ENCODE measurements at regions not wholly inside any gene's neighbourhood (a gene's known extent, or its start where the extent isn't known, plus 50 kb on each side); places are given as distances from the start of the nearest gene placed in this dataset.

DNA sequence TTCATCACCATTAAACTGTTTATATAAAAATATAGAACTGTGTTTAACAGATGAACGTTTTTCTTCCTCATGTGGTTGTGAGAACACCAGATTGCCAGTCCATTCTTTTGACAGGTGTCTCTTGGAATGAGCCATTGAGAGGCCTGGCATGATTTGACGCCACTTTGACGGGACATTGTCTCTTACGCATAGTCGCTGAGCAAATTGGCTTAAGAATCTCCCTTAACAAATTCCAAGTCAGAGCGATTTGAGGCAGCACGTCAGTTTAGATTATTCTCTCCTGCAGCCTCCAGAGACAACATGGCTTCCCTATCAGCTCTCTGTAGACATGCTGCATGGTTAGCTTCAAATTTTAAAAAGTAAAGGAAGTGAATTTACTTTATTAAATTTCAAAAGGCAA is 510.7 kb upstream of the ACO1 start:
- DNase-seq (ENCODE audit: low read depth in 1 of 2, low spot score in 2 of 2) (no peak), FAIRE-seq (no peak)
- H2AK5ac ChIP-seq (ENCODE audit: low read depth, low read length), result no peak overlapping the region
- H2AFZ ChIP-seq (ENCODE audit: low read length), result no peak overlapping the region; the same call in 1 of the 2 replicates
- no peaks in the 10 kb centered on the region for H3K9me3 ChIP-seq (ENCODE audit: insufficient read depth in 2 of 2, low read depth in 1 of 2, low read length in 1 of 2)
- H3K4ac ChIP-seq (replicated peaks; ENCODE audit: insufficient read length, low read depth, low read length), result no peak overlapping the region
- H4K8ac ChIP-seq (ENCODE audit: extremely low read depth, insufficient read depth, low read length), result no peak overlapping the region
- no peak overlapping the region for H2BK20ac ChIP-seq (ENCODE audit: low read length)
- no peak overlapping the region for H2BK12ac ChIP-seq (ENCODE audit: low read depth, low read length)
- no peak overlapping the region for H2BK15ac ChIP-seq (ENCODE audit: low read length)
- H3K27me3 ChIP-seq (replicated peaks in 1 of 4; ENCODE audit: control insufficient read depth in 3 of 4, extremely low read depth in 1 of 4, insufficient read depth in 3 of 4, low read length in 3 of 4), result no peaks in the 10 kb centered on the region
- H3K14ac ChIP-seq (ENCODE audit: insufficient read length), result no peak overlapping the region
- no peak overlapping the region for H3K4me3 ChIP-seq (ENCODE audit: extremely low read depth in 1 of 4, insufficient read depth in 2 of 4, low read depth in 3 of 4, low read length in 4 of 4)
- 86% methylated on average over 7 of the region's 7 CpGs; no CpG with 5 or more reads in 1 of the 2 experiments for WGBS, 2 experiments (ENCODE audit: extremely low coverage in 1 of 2, insufficient coverage in 1 of 2, insufficient read length in 1 of 2, insufficient replicate concordance in 2 of 2, low coverage in 1 of 2, low lambda C conversion rate in 2 of 2, missing lambda C conversion rate in 1 of 2)
- H3K56ac ChIP-seq (replicated peaks; ENCODE audit: insufficient read length, low read depth, low read length), result no peak overlapping the region
- H4K5ac ChIP-seq (ENCODE audit: insufficient read length, low read depth, low read length), result no peak overlapping the region
- H3K18ac ChIP-seq (ENCODE audit: extremely low read depth, low read length), result no peak overlapping the region
- no peaks in the 10 kb centered on the region for H3K4me1 ChIP-seq (replicated peaks in 1 of 4; ENCODE audit: control insufficient read depth in 3 of 4, insufficient read depth in 4 of 4, low read length in 3 of 4)
- CTCF ChIA-PET (ENCODE audit: partially characterized antibody), result no interaction called here
- no peak overlapping the region for H3K23ac ChIP-seq (ENCODE audit: insufficient read length)
- H2BK120ac ChIP-seq (replicated peaks; ENCODE audit: low read depth, low read length), result no peak overlapping the region
- H3K27ac ChIP-seq (ENCODE audit: low read depth, low read length), result no peak overlapping the region
- POLR2A ChIA-PET (ENCODE audit: partially characterized antibody), result no interaction called here
- H2BK5ac ChIP-seq (ENCODE audit: low read depth, low read length), result no peak overlapping the region
- no peaks in the 10 kb centered on the region for H3K79me2 ChIP-seq (ENCODE audit: control insufficient read depth in 1 of 2, insufficient read depth in 2 of 2, low read length in 2 of 2)
- H3K23me2 ChIP-seq (ENCODE audit: low read depth, low read length), result no peaks in the 10 kb centered on the region
- no peaks in the 10 kb centered on the region for H3K79me1 ChIP-seq (ENCODE audit: low read depth, low read length)
- no peak overlapping the region for H3K4me2 ChIP-seq (ENCODE audit: insufficient read depth in 1 of 2, low read depth in 2 of 2, low read length in 2 of 2)
- H3K9ac ChIP-seq (replicated peaks in 1 of 4; ENCODE audit: extremely low read depth in 1 of 4, low read depth in 3 of 4, low read length in 3 of 4), result no peak overlapping the region
- no peak overlapping the region for H4K91ac ChIP-seq (replicated peaks; ENCODE audit: insufficient read length, low read length)
- H4K20me1 ChIP-seq (replicated peaks in 1 of 2; ENCODE audit: control insufficient read depth in 1 of 2, insufficient read depth in 2 of 2, low read length in 2 of 2), result no peaks in the 10 kb centered on the region
- no peaks in the 10 kb centered on the region for H3K36me3 ChIP-seq (ENCODE audit: control insufficient read depth in 2 of 4, insufficient read depth in 4 of 4, low read length in 3 of 4)
- no peak for TF ChIP-seq RFX5 (IDR thresholded peaks at IDR 0.05; ENCODE audit: borderline replicate concordance, low read depth, low read length)
- TF ChIP-seq E2F6 (IDR thresholded peaks at IDR 0.05), result no peak
- TF ChIP-seq TAF7 (optimal IDR thresholded peaks at IDR 0.05; ENCODE audit: borderline replicate concordance, low read depth, low read length), result no peak
- no peak for TF ChIP-seq EZH2 (IDR thresholded peaks at IDR 0.05; ENCODE audit: low read depth, low read length, severe bottlenecking)
- TF ChIP-seq CTBP2 (IDR thresholded peaks at IDR 0.05; ENCODE audit: borderline replicate concordance, insufficient read depth, insufficient read length, low read length), result no peak
- TF ChIP-seq TEAD4 (IDR thresholded peaks at IDR 0.05; ENCODE audit: low read depth, low read length), result no peak
- TF ChIP-seq JUND (IDR thresholded peaks at IDR 0.05; ENCODE audit: low read length), result no peak
- TF ChIP-seq HDAC2 (IDR thresholded peaks at IDR 0.05; ENCODE audit: borderline replicate concordance in 1 of 2, low read depth in 2 of 2, low read length in 2 of 2), result no peak
- TF ChIP-seq, protein P1, sequence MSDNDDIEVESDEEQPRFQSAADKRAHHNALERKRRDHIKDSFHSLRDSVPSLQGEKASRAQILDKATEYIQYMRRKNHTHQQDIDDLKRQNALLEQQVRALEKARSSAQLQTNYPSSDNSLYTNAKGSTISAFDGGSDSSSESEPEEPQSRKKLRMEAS (IDR thresholded peaks at IDR 0.05), result no peak
- no peak for TF ChIP-seq BRCA1 (IDR thresholded peaks at IDR 0.05; ENCODE audit: low read depth, low read length)
- no peak for TF ChIP-seq SUZ12 (IDR thresholded peaks at IDR 0.05; ENCODE audit: low read length)
- no peak for TF ChIP-seq NANOG (IDR thresholded peaks at IDR 0.05; ENCODE audit: insufficient read depth, low read depth, low read length, poor library complexity, severe bottlenecking)
- no peak for TF ChIP-seq SIX5 (IDR thresholded peaks at IDR 0.05; ENCODE audit: low read depth, low read length)
- TF ChIP-seq BACH1 (IDR thresholded peaks at IDR 0.05; ENCODE audit: low read length), result no peak
